ENCODE measurements at regions not wholly inside any gene's neighbourhood (a gene's known extent, or its start where the extent isn't known, plus 50 kb on each side); places are given as distances from the start of the nearest gene placed in this dataset.

- no peaks in the 10 kb centered on the region for H3K36me3 ChIP-seq (ENCODE audit: control insufficient read depth in 4 of 4, insufficient read depth in 4 of 4, low read length in 3 of 4)
- ChIA-PET CTCF (no interaction called here), POLR2A (interaction anchor here (0.7 kb wide), 1 partner anchor 13 kb away, joined by 5 read pairs; no protein-coding TSS in a partner anchor)
- WGBS (ENCODE audit: insufficient coverage) = 100% methylated on average over 1 of the region's 1 CpG
- H3K9me3 ChIP-seq (ENCODE audit: control extremely low read depth in 1 of 5, control insufficient read depth in 4 of 5, insufficient read depth in 2 of 5, low read depth in 1 of 5, low read length in 4 of 5) = no peaks in the 10 kb centered on the region
- no peaks in the 10 kb centered on the region for H3K27me3 ChIP-seq (replicated peaks in 2 of 5; ENCODE audit: control insufficient read depth in 4 of 5, insufficient read depth in 5 of 5, low read length in 4 of 5)
- DNase-seq = no peak
- H3K4me1 ChIP-seq (ENCODE audit: control extremely low read depth in 1 of 4, control insufficient read depth in 4 of 4, insufficient read depth in 4 of 4, low read length in 3 of 4) = no peaks in the 10 kb centered on the region
- H3K27ac ChIP-seq (ENCODE audit: insufficient read depth in 1 of 2, low read depth in 1 of 2, low read length in 2 of 2, poor library complexity in 1 of 2, severe bottlenecking in 2 of 2) = no peak overlapping the region
- no peak overlapping the region for H3K4me3 ChIP-seq (ENCODE audit: control insufficient read depth in 1 of 7, extremely low read depth in 1 of 7, insufficient read depth in 4 of 7, low read depth in 2 of 7, low read length in 6 of 7)
These were observed 271.2 kb downstream of the RAB28 start for GRCh38 chr4:13212936-13213335.

- no peak for DNase-seq
- H3K4me3 ChIP-seq (ENCODE audit: control insufficient read depth in 1 of 7, extremely low read depth in 1 of 7, insufficient read depth in 4 of 7, low read depth in 2 of 7, low read length in 6 of 7) = no peak overlapping the region
- no peak overlapping the region for H3K27ac ChIP-seq (ENCODE audit: insufficient read depth in 1 of 2, low read depth in 1 of 2, low read length in 2 of 2, poor library complexity in 1 of 2, severe bottlenecking in 2 of 2)
- no peaks in the 10 kb centered on the region for H3K4me1 ChIP-seq (ENCODE audit: control extremely low read depth in 1 of 4, control insufficient read depth in 4 of 4, insufficient read depth in 4 of 4, low read length in 3 of 4)
- peaks cover 0 to 2% (median 0%) of the 10 kb centered on the region in 5 experiments for H3K27me3 ChIP-seq (replicated peaks in 2 of 5; ENCODE audit: control insufficient read depth in 4 of 5, insufficient read depth in 5 of 5, low read length in 4 of 5)
- no peaks in the 10 kb centered on the region for H3K36me3 ChIP-seq (ENCODE audit: control insufficient read depth in 4 of 4, insufficient read depth in 4 of 4, low read length in 3 of 4)
- WGBS (ENCODE audit: insufficient coverage) = 93% methylated on average over 3 of the region's 4 CpGs
- ChIA-PET POLR2A (no interaction called here), CTCF (no interaction called here)
- no peaks in the 10 kb centered on the region for H3K9me3 ChIP-seq (ENCODE audit: control extremely low read depth in 1 of 5, control insufficient read depth in 4 of 5, insufficient read depth in 2 of 5, low read depth in 1 of 5, low read length in 4 of 5)
These were observed 274.5 kb downstream of the RAB28 start for GRCh38 chr4:13209600-13209999.

- WGBS (ENCODE audit: insufficient coverage) = 100% methylated on average over 1 of the region's 3 CpGs
- Histone ChIP-seq H3K27ac (ENCODE audit: insufficient read depth in 1 of 2, low read depth in 1 of 2, low read length in 2 of 2, poor library complexity in 1 of 2, severe bottlenecking in 2 of 2) (no peak overlapping the region), H3K36me3 (ENCODE audit: control insufficient read depth in 4 of 4, insufficient read depth in 4 of 4, low read length in 3 of 4) (no peaks in the 10 kb centered on the region), H3K27me3 (replicated peaks in 2 of 5; ENCODE audit: control insufficient read depth in 4 of 5, insufficient read depth in 5 of 5, low read length in 4 of 5) (peaks cover 0 to 2% (median 0%) of the 10 kb centered on the region in 5 experiments), H3K4me1 (ENCODE audit: control extremely low read depth in 1 of 4, control insufficient read depth in 4 of 4, insufficient read depth in 4 of 4, low read length in 3 of 4) (no peaks in the 10 kb centered on the region), H3K4me3 (ENCODE audit: control insufficient read depth in 1 of 7, extremely low read depth in 1 of 7, insufficient read depth in 4 of 7, low read depth in 2 of 7, low read length in 6 of 7) (no peak overlapping the region), H3K9me3 (ENCODE audit: control extremely low read depth in 1 of 5, control insufficient read depth in 4 of 5, insufficient read depth in 2 of 5, low read depth in 1 of 5, low read length in 4 of 5) (no peaks in the 10 kb centered on the region)
- POLR2A ChIA-PET = no interaction called here
- CTCF ChIA-PET = no interaction called here
- DNase-seq = peak in 1 of 3 donors; percentile 1
These were observed 275.5 kb downstream of the RAB28 start for GRCh38 chr4:13208558-13209193.

- POLR2A ChIA-PET = no interaction called here
- WGBS (ENCODE audit: insufficient coverage) = no CpG with 5 or more reads among the region's 1 CpG
These were observed 276.9 kb downstream of the RAB28 start for GRCh38 chr4:13207226-13207625.

GRCh38 chr4:13203101-13203500, 281.0 kb downstream of the RAB28 start:
- no CpG with 5 or more reads among the region's 1 CpG for WGBS (ENCODE audit: insufficient coverage)
- no peak for DNase-seq

More at GRCh38 chr4:13207226-13207625, 276.9 kb downstream of the RAB28 start:
- DNase-seq = no peak
- H3K9me3 ChIP-seq (ENCODE audit: control extremely low read depth in 1 of 5, control insufficient read depth in 4 of 5, insufficient read depth in 2 of 5, low read depth in 1 of 5, low read length in 4 of 5) = no peaks in the 10 kb centered on the region
- no peaks in the 10 kb centered on the region for H3K4me1 ChIP-seq (ENCODE audit: control extremely low read depth in 1 of 4, control insufficient read depth in 4 of 4, insufficient read depth in 4 of 4, low read length in 3 of 4)
- H3K4me3 ChIP-seq (ENCODE audit: control insufficient read depth in 1 of 7, extremely low read depth in 1 of 7, insufficient read depth in 4 of 7, low read depth in 2 of 7, low read length in 6 of 7) = no peak overlapping the region
- CTCF ChIA-PET = no interaction called here
- no peak overlapping the region for H3K27ac ChIP-seq (ENCODE audit: insufficient read depth in 1 of 2, low read depth in 1 of 2, low read length in 2 of 2, poor library complexity in 1 of 2, severe bottlenecking in 2 of 2)
- no peaks in the 10 kb centered on the region for H3K36me3 ChIP-seq (ENCODE audit: control insufficient read depth in 4 of 4, insufficient read depth in 4 of 4, low read length in 3 of 4)
- peaks cover 0 to 2% (median 0%) of the 10 kb centered on the region in 5 experiments for H3K27me3 ChIP-seq (replicated peaks in 2 of 5; ENCODE audit: control insufficient read depth in 4 of 5, insufficient read depth in 5 of 5, low read length in 4 of 5)

GRCh38 chr4:13202701-13203100, 281.4 kb downstream of the RAB28 start:
- H3K4me1 ChIP-seq (ENCODE audit: control extremely low read depth in 1 of 4, control insufficient read depth in 4 of 4, insufficient read depth in 4 of 4, low read length in 3 of 4) = no peaks in the 10 kb centered on the region
- peaks cover 0 to 3% (median 0%) of the 10 kb centered on the region in 5 experiments for H3K9me3 ChIP-seq (ENCODE audit: control extremely low read depth in 1 of 5, control insufficient read depth in 4 of 5, insufficient read depth in 2 of 5, low read depth in 1 of 5, low read length in 4 of 5)
- CTCF ChIA-PET = interaction anchor here (1.2 kb wide), 1 partner anchor 16 kb away, joined by 3 read pairs; no protein-coding TSS in a partner anchor
- no peak for DNase-seq
- POLR2A ChIA-PET = no interaction called here
- H3K27me3 ChIP-seq (replicated peaks in 2 of 5; ENCODE audit: control insufficient read depth in 4 of 5, insufficient read depth in 5 of 5, low read length in 4 of 5) = peaks cover 0 to 2% (median 0%) of the 10 kb centered on the region in 5 experiments
- H3K36me3 ChIP-seq (ENCODE audit: control insufficient read depth in 4 of 4, insufficient read depth in 4 of 4, low read length in 3 of 4) = no peaks in the 10 kb centered on the region
- no peak overlapping the region for H3K27ac ChIP-seq (ENCODE audit: insufficient read depth in 1 of 2, low read depth in 1 of 2, low read length in 2 of 2, poor library complexity in 1 of 2, severe bottlenecking in 2 of 2)
- H3K4me3 ChIP-seq (ENCODE audit: control insufficient read depth in 1 of 7, extremely low read depth in 1 of 7, insufficient read depth in 4 of 7, low read depth in 2 of 7, low read length in 6 of 7) = no peak overlapping the region
- 100% methylated on average over 1 of the region's 1 CpG for WGBS (ENCODE audit: insufficient coverage)

More at GRCh38 chr4:13203101-13203500, 281.0 kb downstream of the RAB28 start:
- H3K9me3 ChIP-seq (ENCODE audit: control extremely low read depth in 1 of 5, control insufficient read depth in 4 of 5, insufficient read depth in 2 of 5, low read depth in 1 of 5, low read length in 4 of 5) = peaks cover 0 to 3% (median 0%) of the 10 kb centered on the region in 5 experiments
- H3K27me3 ChIP-seq (replicated peaks in 2 of 5; ENCODE audit: control insufficient read depth in 4 of 5, insufficient read depth in 5 of 5, low read length in 4 of 5) = peaks cover 0 to 2% (median 0%) of the 10 kb centered on the region in 5 experiments
- ChIA-PET CTCF (interaction anchor here (1.2 kb wide), 1 partner anchor 16 kb away, joined by 3 read pairs; no protein-coding TSS in a partner anchor), POLR2A (no interaction called here)
- no peak overlapping the region for H3K4me3 ChIP-seq (ENCODE audit: control insufficient read depth in 1 of 7, extremely low read depth in 1 of 7, insufficient read depth in 4 of 7, low read depth in 2 of 7, low read length in 6 of 7)
- no peaks in the 10 kb centered on the region for H3K36me3 ChIP-seq (ENCODE audit: control insufficient read depth in 4 of 4, insufficient read depth in 4 of 4, low read length in 3 of 4)
- H3K4me1 ChIP-seq (ENCODE audit: control extremely low read depth in 1 of 4, control insufficient read depth in 4 of 4, insufficient read depth in 4 of 4, low read length in 3 of 4) = no peaks in the 10 kb centered on the region
- no peak overlapping the region for H3K27ac ChIP-seq (ENCODE audit: insufficient read depth in 1 of 2, low read depth in 1 of 2, low read length in 2 of 2, poor library complexity in 1 of 2, severe bottlenecking in 2 of 2)

GRCh38 chr4:13201241-13201640, 282.9 kb downstream of the RAB28 start:
- no peak for DNase-seq
- WGBS (ENCODE audit: insufficient coverage) = 75% methylated on average over 2 of the region's 3 CpGs
- ChIA-PET POLR2A (no interaction called here), CTCF (no interaction called here)
- Histone ChIP-seq H3K36me3 (ENCODE audit: control insufficient read depth in 4 of 4, insufficient read depth in 4 of 4, low read length in 3 of 4) (no peaks in the 10 kb centered on the region), H3K4me3 (ENCODE audit: control insufficient read depth in 1 of 7, extremely low read depth in 1 of 7, insufficient read depth in 4 of 7, low read depth in 2 of 7, low read length in 6 of 7) (no peak overlapping the region), H3K9me3 (ENCODE audit: control extremely low read depth in 1 of 5, control insufficient read depth in 4 of 5, insufficient read depth in 2 of 5, low read depth in 1 of 5, low read length in 4 of 5) (peaks cover 0 to 3% (median 0%) of the 10 kb centered on the region in 5 experiments), H3K27me3 (replicated peaks in 2 of 5; ENCODE audit: control insufficient read depth in 4 of 5, insufficient read depth in 5 of 5, low read length in 4 of 5) (no peaks in the 10 kb centered on the region), H3K27ac (ENCODE audit: insufficient read depth in 1 of 2, low read depth in 1 of 2, low read length in 2 of 2, poor library complexity in 1 of 2, severe bottlenecking in 2 of 2) (no peak overlapping the region), H3K4me1 (ENCODE audit: control extremely low read depth in 1 of 4, control insufficient read depth in 4 of 4, insufficient read depth in 4 of 4, low read length in 3 of 4) (no peaks in the 10 kb centered on the region)
